Fibroblast of skin of left quadriceps (primary cell): ENCODE measurements at regions not wholly inside any gene's neighbourhood (a gene's known extent, or its start where the extent isn't known, plus 50 kb on each side); places are given as distances from the start of the nearest gene placed in this dataset.
A peak's percentile ranks its signal among the peaks of the same experiment; 100 is the strongest.
"Not testable (repeated sequence)": the region's sequence is repeated elsewhere in the genome, so short reads cannot be mapped to it uniquely, and the experiment has no call there.

Experiments
- DNase-seq, 2 experiments: peaks; one replicate each; pipeline ENCODE4 v3.0.0-alpha.2; 2013; ENCODE audit warnings: low read depth in 2 of 2

- no peak for DNase-seq
These were observed 56.7 kb upstream of the PPP1R12A start for GRCh38 chr12:79991586-79991985.

- not testable (repeated sequence) for DNase-seq
These were observed 55.8 kb upstream of the PPP1R12A start for GRCh38 chr12:79990509-79991338.

GRCh38 chr12:79988368-79988767 lies 53.5 kb upstream of the PPP1R12A start:
- peak; percentile 36 to 40 for DNase-seq

GRCh38 chr12:79987731-79988130 lies 52.8 kb upstream of the PPP1R12A start:
- no peak for DNase-seq
